ENCODE measurements at regions not wholly inside any gene's neighbourhood (a gene's known extent, or its start where the extent isn't known, plus 50 kb on each side); places are given as distances from the start of the nearest gene placed in this dataset.
A peak's percentile ranks its signal among the peaks of the same experiment; 100 is the strongest.

GRCh38 chr5:17343675-17344074 is 126.2 kb downstream of the BASP1 start:
- TF ChIP-seq POLR2AphosphoS5 (IDR thresholded peaks at IDR 0.05; ENCODE audit: low read depth, low read length), result peak; percentile 49; the same call in 1 of the 2 replicates
- no peak for TF ChIP-seq CTCF (IDR thresholded peaks at IDR 0.05)
- TF ChIP-seq TCF7L2 (IDR thresholded peaks at IDR 0.05; ENCODE audit: low read depth, low read length), result no peak
- no peak for TF ChIP-seq SIN3A (IDR thresholded peaks at IDR 0.05; ENCODE audit: borderline replicate concordance, insufficient read depth, low read depth, low read length)

All from Panc1 (cell line).